CD14-positive monocyte (primary cell): ENCODE measurements at regions not wholly inside any gene's neighbourhood (a gene's known extent, or its start where the extent isn't known, plus 50 kb on each side); places are given as distances from the start of the nearest gene placed in this dataset.

ENCODE experiments used
- DNase-seq, 3 donors: peaks; one replicate each; pipeline ENCODE4 v3.0.0-alpha.2; 2011 to 2022
- H2AFZ ChIP-seq: 2 replicates; pipeline ENCODE4 v1.6.0; 2012; ENCODE audit warnings: mild to moderate bottlenecking, low read depth, low read length, inconsistent platforms; ENCODE audit not compliant: insufficient read depth, poor library complexity, severe bottlenecking
- H3K27ac ChIP-seq, 2 donors: 1 replicate in 1 of 2; 2 replicates in 1 of 2; pipeline ENCODE4 v1.5.1; 2012 to 2013; ENCODE audit warnings: low read length in 2 of 2, control low read depth in 1 of 2, inconsistent platforms in 1 of 2, low read depth in 1 of 2, mild to moderate bottlenecking in 1 of 2
- H3K27me3 ChIP-seq, 2 donors: one replicate each; pipeline versions ENCODE4 v1.6.0 to v1.6.1; 2011 to 2013; ENCODE audit warnings: low read length in 2 of 2; ENCODE audit not compliant: control insufficient read depth in 2 of 2, insufficient read depth in 2 of 2
- H3K36me3 ChIP-seq, 2 donors: replicated peaks in 1 of 2; 1 replicate in 1 of 2; 2 replicates in 1 of 2; pipeline versions ENCODE4 v1.5.1 to v1.6.1; 2012 to 2013; ENCODE audit warnings: low read length in 2 of 2, control low read depth in 1 of 2, inconsistent platforms in 1 of 2, mild to moderate bottlenecking in 1 of 2; ENCODE audit not compliant: insufficient read depth in 2 of 2, control insufficient read depth in 1 of 2
- H3K4me1 ChIP-seq, 2 donors: 1 replicate in 1 of 2; 2 replicates in 1 of 2; pipeline versions ENCODE4 v1.5.1 to v1.6.1; 2012 to 2013; ENCODE audit warnings: low read length in 2 of 2, control low read depth in 1 of 2, inconsistent platforms in 1 of 2, mild to moderate bottlenecking in 1 of 2, moderate library complexity in 1 of 2; ENCODE audit not compliant: insufficient read depth in 2 of 2, control insufficient read depth in 1 of 2
- H3K4me2 ChIP-seq: replicated peaks from 2 replicates; pipeline ENCODE3; 2012; ENCODE audit warnings: low read length, moderate library complexity, mild to moderate bottlenecking; ENCODE audit not compliant: poor library complexity, severe bottlenecking; ENCODE audit errors: extremely low read depth
- H3K4me3 ChIP-seq, 3 experiments: fragments of 200-600 bp in 1 of 3; sonication (generic) in 1 of 3; replicated peaks in 1 of 3; 1 replicate in 2 of 3; 2 replicates in 1 of 3; pipeline ENCODE4 v1.5.1; 2011 to 2013; ENCODE audit warnings: low read length in 3 of 3, mild to moderate bottlenecking in 3 of 3, control low read depth in 2 of 3, low read depth in 2 of 3, inconsistent platforms in 1 of 3, moderate library complexity in 1 of 3
- H3K79me2 ChIP-seq: 2 replicates; pipeline ENCODE4 v1.6.0; 2012; ENCODE audit warnings: mild to moderate bottlenecking, control low read depth, inconsistent platforms, low read length, moderate library complexity; ENCODE audit not compliant: insufficient read depth
- H3K9ac ChIP-seq: 2 replicates; pipeline ENCODE4 v1.6.0; 2017; ENCODE audit warnings: low read length, mild to moderate bottlenecking; ENCODE audit not compliant: insufficient read depth, poor library complexity, severe bottlenecking
- H3K9me3 ChIP-seq, 2 donors: replicated peaks in 1 of 2; 1 replicate in 1 of 2; 2 replicates in 1 of 2; pipeline versions ENCODE4 v1.5.1 to v1.6.1; 2012 to 2013; ENCODE audit warnings: low read length in 2 of 2, control low read depth in 1 of 2; ENCODE audit not compliant: control insufficient read depth in 1 of 2, insufficient read depth in 1 of 2
- H4K20me1 ChIP-seq: 2 replicates; pipeline ENCODE4 v1.6.0; 2012; ENCODE audit warnings: mild to moderate bottlenecking, low read length, control low read depth, moderate library complexity; ENCODE audit not compliant: insufficient read depth
- H3K27ac Mint-ChIP-seq, 7 donors: one replicate each; pipeline ENCODE4 v1.8.0; 2020; ENCODE audit warnings: mild to moderate bottlenecking in 7 of 7, mixed read lengths in 7 of 7, moderate library complexity in 6 of 7, inconsistent platforms in 2 of 7
- H3K27me3 Mint-ChIP-seq, 3 donors: one replicate each; pipeline ENCODE4 v1.8.0; 2021 to 2022; ENCODE audit warnings: low read depth in 3 of 3, mild to moderate bottlenecking in 3 of 3, mixed read lengths in 3 of 3, moderate library complexity in 3 of 3, inconsistent platforms in 1 of 3
- H3K36me3 Mint-ChIP-seq, 2 donors: one replicate each; pipeline ENCODE4 v1.8.0; 2020; ENCODE audit warnings: mixed read lengths in 2 of 2, inconsistent platforms in 1 of 2, mild to moderate bottlenecking in 1 of 2
- H3K4me1 Mint-ChIP-seq: one replicate; pipeline ENCODE4 v1.8.0; 2020; ENCODE audit warnings: mild to moderate bottlenecking, mixed read lengths
- H3K4me3 Mint-ChIP-seq, 2 donors: one replicate each; pipeline ENCODE4 v1.8.0; 2020; ENCODE audit warnings: mild to moderate bottlenecking in 2 of 2, mixed read lengths in 2 of 2, moderate library complexity in 1 of 2
- H3K9me3 Mint-ChIP-seq, 7 donors: one replicate each; pipeline ENCODE4 v1.8.0; 2020 to 2022; ENCODE audit warnings: mixed read lengths in 7 of 7, mild to moderate bottlenecking in 6 of 7, moderate library complexity in 6 of 7, inconsistent platforms in 2 of 7
- WGBS: methylation state at CpG from one replicate; pipeline ENCODE4 v1.1.5; 2013; ENCODE audit warnings: missing lambda C conversion rate; ENCODE audit not compliant: insufficient coverage; 5-methylcytosine and 5-hydroxymethylcytosine counted together
- intact Hi-C, 2 donors: fragments of 100-400 bp; cut with micrococcal nuclease; formaldehyde crosslinking; loops; one replicate each; pipeline versions ENCODE4 v1.15.0 to v1.15.1; 2023
- TF ChIP-seq, protein P1 (sequence below): fragments of 200-600 bp; IDR thresholded peaks from one replicate; pipeline ENCODE4 v1.8.0; 2022; ENCODE audit warnings: antibody characterized with exemption, mild to moderate bottlenecking

DNA sequence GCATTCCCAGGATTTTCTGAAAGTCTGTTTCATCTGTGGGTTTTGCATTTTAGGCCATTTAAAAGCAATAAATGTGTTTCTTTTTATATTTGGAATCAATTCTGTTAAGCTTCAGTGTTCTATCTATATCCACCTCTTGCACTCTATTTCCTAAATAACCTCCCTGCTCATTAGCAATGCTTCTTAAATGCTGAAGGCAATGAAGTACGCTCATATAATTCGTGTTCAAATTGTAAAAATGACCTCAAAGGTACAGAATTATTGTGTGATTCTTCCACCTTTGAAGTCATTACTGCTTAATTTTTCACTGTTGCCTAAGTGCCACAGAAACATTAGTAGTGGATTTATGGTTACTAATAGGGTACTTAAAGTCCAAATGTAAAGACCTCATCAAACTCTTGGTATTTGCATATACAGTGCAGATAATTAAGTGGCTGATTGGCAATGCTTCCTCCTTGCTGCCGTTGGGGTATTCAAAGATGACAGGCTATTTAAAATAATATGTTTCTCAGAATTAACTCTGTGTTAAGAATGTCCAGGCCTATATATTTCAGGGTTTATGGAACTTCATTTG, 730.8 kb downstream of the TECRL start:
- H3K4me3 ChIP-seq: no peak overlapping the region
- TF ChIP-seq, protein P1, sequence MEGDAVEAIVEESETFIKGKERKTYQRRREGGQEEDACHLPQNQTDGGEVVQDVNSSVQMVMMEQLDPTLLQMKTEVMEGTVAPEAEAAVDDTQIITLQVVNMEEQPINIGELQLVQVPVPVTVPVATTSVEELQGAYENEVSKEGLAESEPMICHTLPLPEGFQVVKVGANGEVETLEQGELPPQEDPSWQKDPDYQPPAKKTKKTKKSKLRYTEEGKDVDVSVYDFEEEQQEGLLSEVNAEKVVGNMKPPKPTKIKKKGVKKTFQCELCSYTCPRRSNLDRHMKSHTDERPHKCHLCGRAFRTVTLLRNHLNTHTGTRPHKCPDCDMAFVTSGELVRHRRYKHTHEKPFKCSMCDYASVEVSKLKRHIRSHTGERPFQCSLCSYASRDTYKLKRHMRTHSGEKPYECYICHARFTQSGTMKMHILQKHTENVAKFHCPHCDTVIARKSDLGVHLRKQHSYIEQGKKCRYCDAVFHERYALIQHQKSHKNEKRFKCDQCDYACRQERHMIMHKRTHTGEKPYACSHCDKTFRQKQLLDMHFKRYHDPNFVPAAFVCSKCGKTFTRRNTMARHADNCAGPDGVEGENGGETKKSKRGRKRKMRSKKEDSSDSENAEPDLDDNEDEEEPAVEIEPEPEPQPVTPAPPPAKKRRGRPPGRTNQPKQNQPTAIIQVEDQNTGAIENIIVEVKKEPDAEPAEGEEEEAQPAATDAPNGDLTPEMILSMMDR: no peak
- Mint-ChIP-seq H3K36me3 (no peaks in the 10 kb centered on the region), H3K9me3 (peaks cover 0 to 3% (median 0%) of the 10 kb centered on the region in 7 donors), H3K4me1 (no peaks in the 10 kb centered on the region), H3K27ac (no peak overlapping the region), H3K27me3 (no peaks in the 10 kb centered on the region), H3K4me3 (no peak overlapping the region)
- WGBS: no CpG with 5 or more reads among the region's 3 CpGs
- H3K27ac ChIP-seq: no peak overlapping the region
- no peak for DNase-seq
- H3K79me2 ChIP-seq: no peaks in the 10 kb centered on the region
- H3K9me3 ChIP-seq: peaks cover 0 to 3% of the 10 kb centered on the region in 2 donors
- no peaks in the 10 kb centered on the region for H3K27me3 ChIP-seq
- intact Hi-C loops: no loop called here
- H3K9ac ChIP-seq: no peak overlapping the region
- H3K4me2 ChIP-seq: no peak overlapping the region
- H4K20me1 ChIP-seq: no peaks in the 10 kb centered on the region
- H2AFZ ChIP-seq: no peak overlapping the region
- H3K36me3 ChIP-seq: no peaks in the 10 kb centered on the region
- H3K4me1 ChIP-seq: no peaks in the 10 kb centered on the region

DNA sequence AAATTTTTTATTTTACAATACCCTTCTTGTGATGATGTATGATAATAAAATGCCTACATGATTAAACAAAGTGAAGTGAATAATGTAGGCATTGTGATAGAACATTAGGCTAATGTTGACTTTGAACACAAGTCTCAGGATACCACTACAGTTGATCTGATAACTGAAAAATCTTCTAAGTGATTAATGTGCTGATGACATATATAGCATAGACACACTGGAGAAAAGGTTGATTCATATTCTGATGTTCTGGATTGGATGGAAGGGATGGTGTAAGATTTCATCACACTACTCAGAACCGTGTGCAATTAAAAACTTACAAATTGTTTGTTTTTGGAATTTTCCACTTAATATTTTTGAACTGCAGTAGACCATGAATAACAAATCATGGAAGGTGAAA, 738.5 kb downstream of the TECRL start:
- no peaks in the 10 kb centered on the region for H3K4me1 ChIP-seq
- no peak overlapping the region for H3K9ac ChIP-seq
- H2AFZ ChIP-seq: no peak overlapping the region
- WGBS: no CpG with 5 or more reads among the region's 1 CpG
- H3K4me3 ChIP-seq: no peak overlapping the region
- H3K36me3 ChIP-seq: no peaks in the 10 kb centered on the region
- no peaks in the 10 kb centered on the region for H3K27me3 ChIP-seq
- Mint-ChIP-seq H3K27ac (no peak overlapping the region), H3K4me3 (no peak overlapping the region), H3K9me3 (peaks cover 0 to 8% (median 0%) of the 10 kb centered on the region in 7 donors), H3K36me3 (no peaks in the 10 kb centered on the region), H3K4me1 (no peaks in the 10 kb centered on the region), H3K27me3 (no peaks in the 10 kb centered on the region)
- TF ChIP-seq, protein P1: no peak
- H3K27ac ChIP-seq: no peak overlapping the region
- no peaks in the 10 kb centered on the region for H4K20me1 ChIP-seq
- H3K9me3 ChIP-seq: peaks cover 0 to 2% of the 10 kb centered on the region in 2 donors
- H3K4me2 ChIP-seq: no peak overlapping the region
- intact Hi-C loops: no loop called here
- DNase-seq: no peak
- H3K79me2 ChIP-seq: no peaks in the 10 kb centered on the region
